HG03442 (cell line): ENCODE measurements at regions not wholly inside any gene's neighbourhood (a gene's known extent, or its start where the extent isn't known, plus 50 kb on each side); places are given as distances from the start of the nearest gene placed in this dataset.

Experiments used
- ATAC-seq: cut with Tn5 transposase; IDR thresholded peaks from one replicate; pipeline ENCODE4 v1.9.1; 2021; ENCODE audit warnings: mild to moderate bottlenecking, moderate library complexity; ENCODE audit not compliant: unreplicated experiment

DNA sequence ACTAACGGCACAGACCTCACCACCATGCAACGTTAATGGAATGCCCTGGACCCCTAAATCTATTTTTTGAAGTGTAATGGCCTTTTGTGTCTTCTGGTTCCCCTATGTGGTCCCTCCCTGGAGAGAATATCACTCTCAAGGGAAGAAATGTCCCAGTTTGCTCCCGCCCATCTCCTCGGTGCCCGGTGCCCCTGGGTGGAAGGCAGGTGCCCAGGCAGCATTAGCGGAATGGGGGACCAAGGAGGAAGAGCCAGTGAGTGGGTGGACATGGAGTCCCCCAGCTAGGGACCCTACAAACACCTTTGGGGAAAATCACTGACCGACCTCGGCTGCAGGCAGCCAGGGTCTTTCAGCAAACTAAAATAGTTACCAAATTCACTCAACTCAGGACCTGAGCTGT lies 212.1 kb upstream of the RTL1 start:
- no peak for ATAC-seq

DNA sequence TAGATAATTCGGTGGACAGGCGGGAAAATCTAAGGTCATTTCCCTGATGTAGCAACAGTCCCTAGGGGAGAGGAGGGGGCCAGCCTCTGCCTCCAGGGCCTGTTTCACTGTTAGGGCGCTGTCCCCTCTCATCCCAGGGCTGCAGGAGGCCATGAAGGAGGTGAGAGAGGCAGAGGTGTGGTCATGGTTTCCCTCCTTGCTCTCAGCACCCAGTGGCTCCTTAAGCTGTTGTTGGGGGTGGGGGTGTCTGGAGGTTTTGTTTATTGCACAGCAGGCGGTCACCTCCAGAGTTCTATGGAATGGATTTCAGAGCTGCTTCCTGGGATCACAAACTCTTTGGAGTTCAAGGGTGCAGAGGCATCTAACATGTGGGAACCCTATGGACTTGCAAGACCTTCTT lies 212.5 kb upstream of the RTL1 start:
- ATAC-seq: no peak

DNA sequence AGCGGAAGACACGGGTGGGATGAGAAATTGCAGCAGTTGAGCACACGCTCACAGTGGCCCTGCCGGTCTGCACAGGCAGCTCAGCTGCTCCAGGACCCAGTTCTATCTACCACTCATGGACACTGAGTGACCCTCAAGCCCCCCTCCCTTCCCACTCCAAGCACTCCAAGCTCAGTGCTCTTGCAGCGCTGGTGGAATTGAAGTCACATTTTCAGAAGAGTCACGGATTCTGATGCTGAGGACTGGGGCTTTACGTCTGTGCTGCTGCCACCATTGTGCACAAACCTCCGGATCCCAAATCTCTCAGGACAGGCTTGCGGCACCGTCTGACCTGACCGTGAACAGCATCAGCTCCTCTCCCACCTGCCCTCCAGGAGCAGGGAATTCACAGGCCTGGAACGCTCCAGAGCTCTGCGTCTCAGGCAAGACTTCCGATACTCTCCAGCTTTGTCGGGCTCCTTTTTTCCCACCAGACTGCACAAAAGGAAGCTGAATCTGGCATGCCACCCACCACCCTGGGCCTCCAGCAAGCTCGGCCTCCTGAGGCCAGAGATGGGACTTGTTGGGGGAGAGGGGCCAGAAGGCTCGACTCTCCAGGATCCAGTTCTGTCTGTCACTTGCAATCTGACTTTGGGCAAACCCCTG lies 213.1 kb upstream of the RTL1 start:
- ATAC-seq: no peak

DNA sequence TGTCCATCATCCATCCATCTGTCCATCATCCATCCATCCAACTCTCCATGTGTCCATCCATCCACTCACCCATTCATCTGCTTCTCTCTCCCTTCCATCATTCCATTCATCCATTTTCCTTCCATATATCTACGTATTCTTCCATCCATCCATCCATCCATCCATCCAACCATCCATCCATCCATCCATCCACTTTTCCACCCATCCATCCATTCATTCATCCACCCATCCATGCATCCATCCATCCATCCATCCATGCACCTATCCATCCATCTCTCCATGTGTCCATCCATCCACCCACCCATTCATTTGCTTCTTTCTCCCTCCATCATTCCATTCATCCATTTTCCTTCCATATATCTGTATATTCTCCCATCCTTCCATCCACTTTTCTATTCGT lies 214.0 kb upstream of the RTL1 start:
- no peak for ATAC-seq

DNA sequence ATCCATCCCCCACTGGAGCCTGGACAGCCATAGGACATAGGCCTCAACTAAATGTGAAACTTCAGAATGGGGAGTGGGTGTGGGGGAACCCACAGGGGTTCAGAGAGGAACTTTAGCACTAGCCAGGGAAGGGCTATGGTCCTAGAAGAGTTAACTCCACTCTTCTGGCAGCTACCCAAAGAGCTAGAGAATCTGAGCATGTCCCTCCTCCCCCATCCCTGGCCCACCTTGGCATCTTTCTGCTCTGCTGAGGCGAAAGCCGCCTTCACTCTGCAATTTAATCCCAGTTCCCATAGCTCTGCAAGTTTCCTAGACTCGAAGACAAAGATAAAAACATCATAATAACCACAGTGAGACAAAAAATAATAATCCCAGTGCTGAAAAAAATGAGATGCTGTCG lies 214.7 kb upstream of the RTL1 start:
- ATAC-seq: no peak

DNA sequence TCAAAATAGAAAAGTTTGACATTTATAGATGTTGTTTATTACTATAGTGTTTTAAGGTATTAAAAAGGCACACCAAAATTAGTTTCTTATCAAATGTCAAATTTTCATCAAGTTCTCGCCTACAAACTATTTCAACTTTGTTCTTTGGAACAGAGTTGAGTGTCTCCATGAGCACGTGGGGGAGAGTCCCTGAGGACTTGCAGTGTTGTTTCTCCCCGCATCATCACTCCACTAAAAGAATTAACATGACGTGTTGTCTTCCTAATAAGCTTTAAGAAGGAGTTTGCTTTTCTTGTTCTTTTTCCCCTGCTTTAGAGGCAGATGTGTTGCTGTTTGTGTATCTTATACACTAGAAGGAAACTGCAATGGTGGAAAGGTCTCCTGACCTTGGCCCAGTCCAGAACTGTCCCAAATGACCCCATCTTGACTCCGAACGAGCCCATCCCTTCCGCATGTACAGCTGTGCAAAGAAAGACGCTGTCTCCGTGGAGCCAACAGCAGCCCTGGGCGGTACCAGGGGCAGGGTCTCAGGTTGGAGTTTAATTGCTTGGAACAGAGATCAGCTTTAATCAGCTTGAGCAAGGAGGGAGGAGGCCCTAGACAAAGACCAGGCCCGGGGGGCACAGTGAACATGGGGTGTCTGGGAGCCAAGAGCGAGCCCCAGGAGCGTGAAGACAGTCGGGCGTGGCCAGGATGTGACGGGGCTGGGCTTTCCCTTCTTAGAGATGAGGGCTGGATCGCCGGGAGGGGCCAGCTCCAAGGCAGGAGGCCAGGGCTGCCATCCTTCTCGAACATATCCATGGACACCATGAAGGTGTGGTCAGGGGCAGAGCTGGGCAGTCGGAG lies 215.4 kb upstream of the RTL1 start:
- ATAC-seq: no peak

DNA sequence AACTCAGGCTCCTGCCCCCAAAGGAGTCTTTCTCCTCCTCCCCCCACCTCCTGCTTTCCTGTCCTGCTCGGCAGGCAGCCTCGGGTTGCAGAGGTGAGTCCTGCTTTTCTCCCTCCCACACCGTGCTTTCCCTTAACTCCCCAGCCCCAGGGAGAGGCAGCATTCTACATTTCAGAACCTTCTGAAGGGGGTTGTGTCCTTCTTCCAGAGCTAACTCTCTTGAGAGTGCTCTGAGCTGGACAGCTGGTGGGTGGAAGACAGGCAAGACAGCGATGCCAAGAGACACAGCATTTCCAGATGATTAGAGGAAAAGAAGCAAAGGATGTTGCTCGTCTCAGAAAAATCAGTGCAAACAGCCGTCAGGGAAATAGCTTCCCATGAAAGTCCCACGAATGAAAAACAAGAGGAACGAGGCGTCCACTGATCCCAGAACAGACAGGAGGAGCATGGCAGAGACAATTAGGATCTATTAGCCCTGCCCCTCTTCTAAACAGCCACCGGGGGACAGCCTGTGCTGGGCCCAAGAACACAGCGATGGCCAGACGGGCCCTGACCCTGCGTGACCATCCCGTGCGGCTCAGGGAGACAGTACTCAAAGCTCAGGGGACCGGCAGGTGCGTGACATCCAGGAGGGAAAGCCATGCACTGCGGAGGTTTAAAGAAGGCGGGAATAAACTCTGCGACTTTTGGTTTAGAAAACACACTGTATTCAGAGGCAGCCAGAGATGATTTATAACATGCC lies 216.5 kb upstream of the RTL1 start:
- ATAC-seq: no peak

DNA sequence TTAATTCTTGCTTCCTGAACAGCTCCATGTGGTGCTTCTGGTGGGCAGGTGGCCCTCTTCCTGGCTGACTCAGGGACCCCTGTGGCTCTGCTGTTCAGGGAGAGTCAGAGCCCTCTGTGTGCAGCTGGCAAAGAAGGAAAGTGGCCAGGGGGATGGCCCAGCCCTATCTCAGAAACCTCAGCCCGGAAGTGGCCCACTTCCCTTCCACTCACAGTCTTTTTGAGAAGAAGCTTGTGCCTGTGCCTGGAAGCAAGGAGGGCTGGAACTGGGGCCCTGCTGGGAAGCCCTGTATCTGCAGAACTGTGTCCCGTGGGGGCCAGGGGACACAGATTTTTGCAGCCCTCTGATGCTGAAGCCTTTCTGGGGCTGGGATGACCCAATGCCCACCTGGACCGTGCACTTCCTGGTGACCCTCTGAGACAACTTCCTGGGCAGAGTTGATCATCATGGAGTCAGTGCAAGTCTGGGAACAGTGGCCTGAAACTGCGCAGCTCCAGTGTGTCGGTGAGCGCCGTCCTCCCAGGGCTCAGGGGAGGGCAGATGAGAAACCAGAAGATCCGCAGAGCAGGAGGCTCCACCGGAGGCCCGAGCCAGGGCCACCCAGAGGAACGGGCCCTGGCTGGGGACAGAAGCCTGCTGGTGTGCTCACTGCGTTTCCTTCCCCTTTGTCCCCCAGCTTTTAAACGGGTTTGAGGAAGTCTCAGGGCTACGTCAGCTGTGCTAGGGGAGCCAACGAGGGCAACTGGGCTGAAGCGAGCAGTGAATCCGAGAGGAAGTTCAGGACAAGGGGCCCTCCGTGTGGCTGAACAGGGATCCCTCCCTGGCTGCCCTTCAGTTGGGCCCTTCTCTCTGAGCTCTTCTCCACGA lies 217.4 kb upstream of the RTL1 start:
- ATAC-seq: no peak

DNA sequence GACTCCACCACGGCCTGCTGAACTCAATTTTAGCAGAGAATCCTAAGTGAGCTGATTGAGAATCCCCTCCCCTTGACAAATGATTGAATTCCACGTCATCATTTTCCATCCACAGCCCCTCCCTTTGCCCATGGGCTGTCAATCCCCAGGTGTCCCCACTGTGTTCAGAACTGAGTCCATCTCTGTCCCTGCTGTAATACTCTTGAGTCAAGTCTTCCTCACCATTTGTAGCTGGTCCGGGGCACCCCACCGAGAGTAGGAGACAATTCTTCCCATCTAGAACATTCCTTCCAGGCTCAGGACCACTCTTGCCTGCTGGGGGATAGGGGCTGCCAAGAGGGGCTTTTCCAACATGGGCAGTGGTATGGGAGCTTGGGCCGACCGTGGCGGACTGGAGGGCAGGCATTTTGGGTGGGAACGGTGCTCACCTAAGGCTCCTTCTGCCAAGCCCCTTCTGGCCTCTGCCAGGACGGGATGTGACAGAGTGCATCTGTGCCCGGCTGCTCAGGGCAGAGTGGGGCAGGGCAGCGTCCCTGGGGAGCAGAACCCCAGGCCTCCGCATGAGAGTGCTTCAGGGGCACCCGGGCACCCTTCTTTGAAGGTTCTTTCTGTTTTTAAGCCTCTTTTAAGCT lies 218.1 kb upstream of the RTL1 start:
- ATAC-seq: no peak

DNA sequence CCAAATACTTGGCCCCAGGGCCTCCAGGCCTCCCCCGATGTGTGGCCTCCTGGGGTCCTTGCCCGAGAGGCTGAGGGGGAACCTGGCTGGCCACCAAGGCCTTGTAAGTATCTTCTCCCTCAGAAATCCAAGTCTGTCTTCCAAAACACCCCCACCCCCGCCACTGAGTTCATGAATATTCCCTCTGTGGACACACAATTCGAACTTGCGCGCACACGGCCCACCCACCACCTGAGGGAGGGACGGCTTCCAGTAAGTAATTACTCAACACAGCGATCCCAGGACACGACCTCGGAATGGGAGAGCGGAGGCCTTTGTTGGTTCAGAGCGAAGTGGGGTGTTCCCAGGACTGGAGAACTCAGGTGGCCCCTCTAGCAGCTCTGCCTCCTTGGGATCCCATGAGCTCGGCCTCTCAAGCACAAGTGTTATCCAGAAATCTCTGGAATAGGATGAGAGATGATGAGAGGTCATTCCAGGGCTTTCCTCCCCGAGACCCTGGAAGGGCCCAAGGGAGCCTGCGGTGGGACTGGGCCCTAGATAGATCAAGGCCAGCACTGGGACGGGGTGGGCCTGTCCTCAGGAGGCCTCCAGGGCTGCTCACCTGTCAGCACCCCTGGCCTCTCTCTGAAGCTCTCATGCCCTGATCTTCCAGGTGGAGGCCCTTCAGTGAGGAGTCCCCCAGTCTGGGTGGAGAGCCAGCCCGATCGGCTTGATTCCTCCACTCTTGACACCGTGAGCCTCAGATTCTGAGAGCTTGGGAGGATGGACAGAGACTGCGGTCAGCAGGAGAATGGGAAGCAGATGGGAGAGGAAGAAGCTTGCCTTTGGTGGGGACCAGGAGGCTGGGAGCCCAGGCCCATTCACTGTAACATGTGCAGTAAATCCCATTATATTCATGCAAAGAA lies 219.0 kb upstream of the RTL1 start:
- no peak for ATAC-seq

DNA sequence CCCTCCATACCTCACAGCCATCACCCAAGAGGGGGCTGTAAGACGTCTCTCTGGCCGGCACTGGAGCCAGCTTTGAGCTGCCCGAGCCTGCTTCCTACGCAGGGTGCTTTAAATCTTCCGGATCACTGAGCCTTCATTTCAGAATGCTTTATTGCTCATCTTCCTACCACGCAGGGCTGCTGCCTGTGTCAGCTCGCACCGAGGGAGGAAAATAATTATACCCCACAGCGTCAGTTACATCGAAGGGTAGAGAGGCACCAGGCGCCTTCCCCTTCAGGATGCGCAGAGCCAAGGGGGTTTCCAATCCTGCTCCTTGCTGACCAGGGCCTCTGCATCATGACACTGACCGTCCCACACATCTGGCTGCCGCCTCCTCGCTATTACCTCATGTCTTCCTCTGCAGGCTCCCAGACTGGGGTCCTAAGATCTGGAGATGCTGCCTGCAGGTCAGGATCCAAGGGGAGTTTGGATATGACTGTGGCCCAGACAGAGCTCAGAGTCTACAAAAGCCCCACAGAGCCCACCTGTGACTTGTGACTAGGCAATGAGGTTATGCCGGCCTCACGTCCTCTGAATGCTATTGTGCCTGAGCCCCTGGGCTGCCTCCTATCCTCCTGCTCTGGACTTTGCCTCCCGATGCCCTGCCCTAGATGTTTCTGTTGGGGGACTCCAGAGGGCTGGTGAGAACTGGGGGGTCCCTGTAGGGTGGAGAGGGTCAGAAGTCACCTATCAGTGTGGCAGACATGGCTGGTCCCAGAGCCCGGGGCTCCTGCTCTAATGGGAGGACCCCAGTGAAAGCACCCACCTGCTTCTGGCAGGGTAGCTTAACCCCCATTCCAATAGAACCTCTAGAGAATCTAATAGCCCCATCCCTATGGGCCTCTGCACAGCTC lies 220.3 kb upstream of the RTL1 start:
- no peak for ATAC-seq

DNA sequence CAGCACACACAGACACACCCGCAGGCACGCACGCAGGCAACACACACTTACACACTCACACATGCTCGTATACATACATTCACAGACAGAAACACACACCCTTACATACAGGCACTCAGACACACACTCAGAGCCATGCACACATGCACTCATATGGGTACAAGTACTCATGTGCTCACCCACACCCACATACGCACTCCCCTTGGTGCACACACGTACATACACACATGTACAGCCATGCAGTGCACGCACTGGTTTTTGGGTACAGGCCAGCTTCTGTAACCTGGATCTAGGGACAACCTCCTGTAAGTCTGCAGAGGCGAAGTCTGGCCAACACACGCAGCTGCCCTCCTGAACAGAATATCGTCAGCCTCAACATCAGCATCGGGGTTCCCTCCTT lies 221.3 kb upstream of the RTL1 start:
- ATAC-seq: no peak

DNA sequence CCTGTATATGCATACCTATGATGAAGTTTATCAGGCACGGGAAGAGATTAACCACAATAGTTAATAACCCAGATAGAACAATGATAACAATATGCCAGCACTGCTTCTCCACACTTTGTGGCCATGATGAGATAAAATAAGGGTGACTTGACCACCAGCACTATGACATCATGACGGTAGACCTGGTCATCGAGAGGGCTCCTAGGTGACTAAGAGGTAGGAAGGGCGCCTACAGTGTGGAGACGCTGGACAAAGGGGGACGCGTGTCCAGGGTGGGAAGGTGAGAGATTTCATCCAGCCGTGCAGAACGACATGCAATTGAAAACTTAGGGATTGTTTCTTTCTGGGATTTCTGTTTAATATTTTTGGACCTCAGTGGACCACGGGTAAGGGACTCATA lies 221.8 kb upstream of the RTL1 start:
- no peak for ATAC-seq

DNA sequence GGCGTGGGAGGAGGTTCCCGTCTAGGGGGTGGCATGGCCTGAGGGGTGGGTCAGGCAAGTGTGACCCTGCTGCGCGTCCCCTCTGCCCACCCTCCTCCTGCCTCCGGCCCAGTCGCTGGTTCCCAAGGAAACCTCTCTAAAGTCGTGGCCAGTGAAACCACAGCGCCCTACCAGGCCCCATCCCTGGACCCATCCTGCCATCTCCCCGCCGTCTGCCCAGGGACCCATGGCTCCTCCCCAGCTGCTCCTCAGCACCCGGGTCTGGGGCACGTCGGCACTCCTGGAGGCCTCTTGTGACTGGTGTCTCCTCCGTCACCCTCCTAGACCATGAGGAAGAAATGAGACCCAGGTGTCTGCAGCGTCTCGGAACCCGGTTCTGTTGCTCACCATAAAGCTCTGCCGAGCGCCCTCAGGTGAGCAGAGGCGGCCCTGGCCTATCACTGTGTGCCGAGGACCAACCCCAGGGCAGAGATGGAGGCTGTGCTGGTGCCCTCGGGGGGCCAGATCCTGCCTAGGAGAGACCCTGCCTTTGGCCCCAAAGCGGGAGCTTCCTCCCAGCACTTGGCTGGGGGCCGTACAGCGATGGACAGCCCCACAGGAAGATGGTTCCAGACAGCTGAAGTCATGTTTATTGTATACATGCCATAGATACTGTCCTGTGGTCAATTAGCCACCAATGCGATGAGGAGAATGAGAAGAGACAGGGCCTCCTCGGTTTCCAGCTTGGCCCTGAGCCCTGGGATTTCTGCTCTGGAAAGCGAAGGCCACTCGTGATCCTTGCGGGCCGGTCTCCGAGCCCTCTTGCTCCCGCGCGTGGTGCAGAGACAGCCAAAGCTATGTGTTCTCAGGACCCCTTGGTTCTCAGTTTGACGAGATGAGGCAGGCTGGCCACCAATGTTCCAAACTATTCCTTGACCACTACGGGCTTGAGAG lies 222.5 kb upstream of the RTL1 start:
- no peak for ATAC-seq

DNA sequence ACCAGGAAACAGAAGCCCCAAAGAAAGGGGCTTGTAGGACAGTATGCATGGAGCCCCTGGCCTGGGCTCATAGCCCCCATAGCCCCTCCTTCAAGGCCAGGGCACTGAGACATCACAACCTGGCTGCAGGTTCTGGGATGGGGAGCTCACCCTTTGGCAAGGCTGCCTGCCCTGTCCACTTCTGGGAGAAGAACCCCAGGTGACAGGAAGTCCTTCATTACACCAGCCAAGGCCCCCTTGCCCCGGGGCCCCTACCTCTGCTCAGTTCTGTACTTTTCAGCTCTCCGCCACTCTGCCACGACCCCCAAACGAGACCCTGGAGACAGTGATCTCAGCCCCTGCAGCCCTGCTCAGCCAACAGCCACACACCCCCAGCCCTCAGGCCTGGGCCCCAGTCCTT lies 223.2 kb upstream of the RTL1 start:
- ATAC-seq: no peak

DNA sequence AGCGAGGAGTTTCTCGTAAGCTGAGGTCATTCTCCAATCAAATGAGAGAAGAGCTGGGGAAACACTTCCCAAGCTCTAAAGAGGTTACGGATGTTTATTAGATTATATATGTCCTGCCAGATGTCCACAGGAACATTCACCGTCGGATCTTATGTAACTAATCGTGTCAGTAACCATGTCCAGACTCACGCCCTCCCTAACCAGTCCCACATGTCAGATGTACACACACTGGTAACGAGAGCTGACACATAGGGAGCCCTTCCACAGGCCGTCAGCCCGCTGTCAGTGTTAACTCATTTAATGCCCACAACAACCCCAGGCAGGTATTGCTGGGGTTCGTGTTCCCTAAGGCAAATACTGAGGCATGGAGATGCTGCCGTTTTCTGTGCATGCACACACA lies 223.7 kb upstream of the RTL1 start:
- ATAC-seq: no peak
